G401 (cell line): ENCODE measurements at regions not wholly inside any gene's neighbourhood (a gene's known extent, or its start where the extent isn't known, plus 50 kb on each side); places are given as distances from the start of the nearest gene placed in this dataset.

Source experiments
- DNase-seq: peaks from one replicate; pipeline ENCODE4 v3.0.0-alpha.2; 2015; ENCODE audit warnings: low spot score
- in situ Hi-C: cut with HindIII; loops from 2 replicates; pipeline ENCODE4 v1.10.0; 2016; ENCODE audit warnings: low sequenced_read_pairs, mixed read lengths

DNA sequence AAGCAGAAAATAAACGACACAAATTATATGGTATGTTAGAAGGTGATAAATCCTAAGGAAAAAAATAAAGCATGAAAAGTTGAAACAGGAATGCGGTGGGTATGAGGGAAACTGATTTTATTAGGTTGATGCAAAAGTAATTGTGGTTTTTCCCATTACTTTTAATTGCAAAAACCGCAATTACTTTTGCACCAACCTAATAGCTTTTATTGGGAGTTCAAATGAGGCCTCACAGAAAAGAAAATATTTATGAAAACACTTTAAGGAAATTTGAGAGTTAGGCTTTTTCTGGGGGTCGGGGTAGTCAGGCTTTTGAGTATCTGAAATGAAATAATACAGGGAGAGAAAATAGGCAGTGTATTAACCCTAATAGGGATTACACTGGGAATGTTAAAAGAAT lies 397.0 kb upstream of the KHDRBS2 start:
- in situ Hi-C loops: no loop called here
- no peak for DNase-seq

GRCh38 chr6:62681108-62681507 lies 395.1 kb upstream of the KHDRBS2 start:
- in situ Hi-C loops: no loop called here
- DNase-seq: no peak

- in situ Hi-C loops: no loop called here
- no peak for DNase-seq
Observed at GRCh38 chr6:62672989-62673388, 387.0 kb upstream of the KHDRBS2 start.

- in situ Hi-C loops: no loop called here
- no peak for DNase-seq
Observed at GRCh38 chr6:62670490-62671223, 384.6 kb upstream of the KHDRBS2 start.

DNA sequence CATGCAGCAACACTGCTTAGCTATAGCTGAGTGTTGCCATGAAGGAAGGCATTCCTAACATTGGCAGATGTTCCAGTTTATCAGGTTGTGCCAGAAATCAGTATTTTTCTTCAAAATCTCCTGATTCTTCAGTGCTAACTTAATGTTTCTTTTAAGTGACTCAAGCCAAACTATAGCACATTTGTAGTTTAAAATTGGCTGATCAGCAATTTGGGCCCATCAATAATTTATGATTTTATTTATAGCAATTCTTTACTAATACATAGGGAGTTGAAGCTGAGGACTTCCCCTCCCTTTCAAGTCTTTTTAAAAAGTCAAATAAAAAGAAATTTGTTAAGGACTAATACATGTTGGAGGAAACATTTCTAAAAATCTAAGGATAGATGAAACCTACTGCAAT lies 383.8 kb upstream of the KHDRBS2 start:
- in situ Hi-C loops: no loop called here
- no peak for DNase-seq

DNA sequence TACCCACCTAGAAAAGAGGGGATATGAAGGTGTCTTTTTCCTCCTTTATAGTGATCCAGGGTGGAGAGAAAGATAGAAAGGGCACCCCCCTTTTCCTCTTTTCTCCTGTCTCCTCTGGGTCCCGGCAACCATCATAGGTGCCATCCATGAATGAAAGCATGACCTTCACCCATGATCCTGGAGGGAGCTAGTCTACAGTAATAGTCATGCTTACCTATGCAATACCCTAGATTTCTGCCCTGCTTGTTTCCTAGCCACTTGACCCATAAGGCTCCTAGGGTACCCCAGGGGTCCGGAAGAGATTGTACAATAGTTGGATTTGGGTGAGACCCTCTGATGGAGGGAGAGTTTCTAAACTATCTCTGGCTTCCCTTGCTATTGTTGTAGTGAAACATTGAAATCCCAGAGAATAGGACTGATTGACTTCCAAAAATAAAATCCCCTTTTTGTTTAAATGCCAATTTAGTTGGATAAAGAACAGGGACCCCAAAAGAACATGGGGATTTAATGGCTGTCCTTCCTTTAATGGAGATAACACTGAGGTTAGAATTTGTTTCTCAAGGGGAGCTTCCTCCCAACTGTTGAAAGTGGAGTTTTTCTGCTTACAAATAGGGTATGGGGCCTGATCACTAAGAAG lies 366.8 kb upstream of the KHDRBS2 start:
- DNase-seq: no peak
- in situ Hi-C loops: no loop called here

GRCh38 chr6:62645274-62645673 lies 359.2 kb upstream of the KHDRBS2 start:
- in situ Hi-C loops: no loop called here
- no peak for DNase-seq

GRCh38 chr6:62640749-62641148 lies 354.7 kb upstream of the KHDRBS2 start:
- DNase-seq: no peak
- in situ Hi-C loops: no loop called here

GRCh38 chr6:62626661-62627060 lies 340.6 kb upstream of the KHDRBS2 start:
- DNase-seq: no peak

GRCh38 chr6:62623846-62624532 lies 338.0 kb upstream of the KHDRBS2 start:
- DNase-seq: no peak
- in situ Hi-C loops: no loop called here

More at GRCh38 chr6:62626661-62627060, 340.6 kb upstream of the KHDRBS2 start:
- in situ Hi-C loops: no loop called here

DNA sequence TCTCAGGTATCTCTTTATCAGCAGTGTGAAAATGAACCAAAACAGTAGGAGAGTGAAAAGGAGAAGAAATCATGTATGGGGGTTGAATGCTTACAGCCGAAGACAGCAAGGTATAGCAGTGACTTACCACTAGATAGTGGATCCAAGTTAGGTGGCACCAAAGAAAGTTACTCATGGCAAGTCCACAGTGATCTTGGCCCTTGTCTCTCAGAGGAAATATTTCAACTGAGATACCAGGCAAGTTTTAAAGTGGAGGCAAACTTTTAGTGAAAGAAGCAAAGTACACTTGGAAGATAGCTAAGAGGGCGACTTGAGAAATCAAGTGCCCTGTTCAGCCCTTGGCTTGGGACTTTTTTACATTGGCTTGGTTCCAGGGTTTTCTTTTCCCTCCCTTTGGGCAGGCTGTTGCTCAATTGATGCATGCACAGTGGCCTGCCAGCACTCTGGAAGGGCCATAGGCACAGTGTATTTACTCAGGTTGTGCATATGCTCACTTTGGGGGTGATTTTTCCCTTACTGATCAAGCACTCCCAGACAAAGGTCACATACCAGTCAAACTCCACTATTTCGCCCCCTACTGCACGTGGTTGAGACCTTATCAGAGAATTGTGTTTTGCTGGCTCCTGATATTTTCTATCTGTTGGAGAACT lies 329.5 kb upstream of the KHDRBS2 start:
- DNase-seq: no peak
- in situ Hi-C loops: no loop called here

GRCh38 chr6:62614442-62614841 lies 328.4 kb upstream of the KHDRBS2 start:
- in situ Hi-C loops: no loop called here
- no peak for DNase-seq

GRCh38 chr6:62613928-62614327 lies 327.9 kb upstream of the KHDRBS2 start:
- in situ Hi-C loops: no loop called here
- DNase-seq: no peak

DNA sequence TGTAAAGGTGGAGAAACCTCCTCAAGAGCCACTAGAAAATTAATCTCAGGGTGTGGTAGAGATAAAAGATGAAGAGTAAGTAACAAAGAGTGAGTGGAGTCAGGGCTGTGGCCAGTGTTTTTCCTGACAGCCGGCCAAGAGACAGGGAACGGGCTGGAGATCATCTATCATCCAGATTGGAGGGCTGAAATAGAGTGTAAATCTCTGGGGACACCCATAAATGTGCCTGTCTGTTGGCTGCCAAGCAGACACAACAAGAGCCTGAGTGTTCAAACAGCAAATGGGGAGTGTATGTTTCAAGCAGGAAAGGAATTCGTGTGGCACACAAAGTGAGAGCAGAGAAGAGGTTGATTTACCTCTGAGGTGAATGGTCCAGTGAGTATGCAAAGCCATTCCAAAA lies 326.4 kb upstream of the KHDRBS2 start:
- no peak for DNase-seq
- in situ Hi-C loops: no loop called here

DNA sequence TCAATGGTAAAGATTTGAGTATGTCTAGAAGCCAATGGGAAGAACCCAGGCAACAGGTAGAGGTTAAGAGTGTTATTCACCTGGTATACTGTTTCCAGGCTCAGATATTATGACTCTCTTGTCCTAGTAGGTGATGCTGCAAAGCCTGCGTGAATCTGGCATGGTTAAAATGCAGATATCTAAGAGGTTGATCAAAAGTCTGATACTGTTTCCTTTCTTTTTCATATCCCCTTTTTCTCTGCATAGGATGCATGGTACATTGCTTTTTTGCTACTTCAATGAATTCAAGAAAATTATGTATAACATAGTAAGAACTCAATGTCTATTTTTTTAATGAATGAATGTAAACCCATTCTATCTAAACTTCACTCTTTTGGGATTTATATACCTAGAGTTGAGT lies 284.3 kb upstream of the KHDRBS2 start:
- DNase-seq: no peak
- in situ Hi-C loops: no loop called here

DNA sequence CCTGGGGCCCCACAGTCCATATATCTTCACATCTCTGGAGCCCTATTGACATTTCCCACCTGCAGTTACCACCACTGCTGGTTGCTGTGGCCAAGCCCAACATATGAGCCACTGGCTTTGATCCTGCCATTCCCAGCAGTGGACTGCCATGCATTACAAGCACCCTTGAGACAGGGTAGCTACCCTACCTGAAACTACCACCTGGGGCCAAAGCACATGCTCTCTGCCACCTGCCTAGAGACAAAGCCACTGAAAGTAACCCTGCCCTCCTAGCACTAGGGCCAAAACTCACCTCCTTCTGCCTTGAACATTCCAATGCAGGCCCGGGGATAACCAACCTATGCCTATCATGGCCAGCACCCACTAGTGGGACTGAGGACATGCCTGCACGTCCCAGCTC lies 255.5 kb upstream of the KHDRBS2 start:
- in situ Hi-C loops: no loop called here
- no peak for DNase-seq

GRCh38 chr6:62530985-62531384 lies 245.0 kb upstream of the KHDRBS2 start:
- in situ Hi-C loops: no loop called here
- no peak for DNase-seq

DNA sequence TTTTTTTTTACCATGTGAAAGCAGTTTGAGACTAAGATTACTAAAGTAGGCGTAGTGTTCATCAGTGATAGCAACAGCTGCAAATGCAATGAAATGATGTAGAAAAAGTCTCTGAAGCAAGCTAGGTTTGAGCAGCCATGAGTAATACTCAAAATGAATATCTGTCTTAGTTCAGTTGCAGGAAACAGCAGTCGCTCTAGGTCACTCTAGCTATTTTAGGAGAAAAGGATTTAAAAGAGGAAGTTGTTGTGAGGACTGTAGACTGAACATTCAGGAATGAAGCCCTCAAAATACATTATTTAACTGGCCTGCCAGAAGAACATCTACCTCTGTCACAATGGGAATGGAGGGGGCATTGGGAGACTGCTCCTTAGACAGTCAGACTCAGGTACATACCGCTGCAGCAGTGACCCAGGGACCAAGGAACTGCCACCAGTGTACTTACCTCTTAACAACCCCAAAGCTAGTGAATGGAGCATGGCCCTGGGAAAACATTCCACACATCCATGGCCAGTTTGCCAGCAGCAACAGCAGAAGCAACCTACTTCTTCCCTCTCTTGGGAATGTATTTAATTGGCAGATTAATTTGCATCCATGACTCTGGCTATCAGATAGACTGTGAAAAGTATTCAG lies 243.0 kb upstream of the KHDRBS2 start:
- in situ Hi-C loops: no loop called here
- DNase-seq: no peak

DNA sequence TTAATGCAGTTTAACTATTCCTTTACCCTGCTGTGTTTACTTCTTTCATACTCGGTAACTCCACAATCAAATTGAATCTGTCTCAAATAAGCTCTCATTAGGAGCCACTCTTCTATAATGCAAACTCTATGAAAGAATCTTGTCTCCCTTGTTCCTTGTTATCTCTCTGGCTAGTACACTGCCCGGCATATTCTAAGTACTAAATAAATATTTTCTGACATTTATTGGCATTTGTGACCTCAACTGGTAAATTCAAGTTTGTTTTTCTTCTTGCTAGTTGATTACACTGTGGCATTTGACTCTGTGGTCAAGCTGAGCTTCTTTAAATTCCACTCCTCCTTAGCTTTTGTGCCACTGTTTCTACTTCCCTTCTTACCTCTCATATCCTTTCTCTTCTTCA lies 237.6 kb upstream of the KHDRBS2 start:
- DNase-seq: no peak
- in situ Hi-C loops: no loop called here

- DNase-seq: no peak
- in situ Hi-C loops: no loop called here
Observed at GRCh38 chr6:62519574-62519973, 233.5 kb upstream of the KHDRBS2 start.
